ENCODE measurements at regions not wholly inside any gene's neighbourhood (a gene's known extent, or its start where the extent isn't known, plus 50 kb on each side); places are given as distances from the start of the nearest gene placed in this dataset.
"Not testable (repeated sequence)": the region's sequence is repeated elsewhere in the genome, so short reads cannot be mapped to it uniquely, and the experiment has no call there.

GRCh38 chr17:13833921-13834320 lies 232.2 kb upstream of the HS3ST3A1 start:
- no peaks in the 10 kb centered on the region for H3K9me3 Mint-ChIP-seq
- no peaks in the 10 kb centered on the region for H3K27me3 Mint-ChIP-seq (ENCODE audit: low read depth)
- no peak overlapping the region for H3K4me3 Mint-ChIP-seq
- H3K27ac Mint-ChIP-seq = no peak overlapping the region
- no peak for DNase-seq (ENCODE audit: low spot score)
- H3K4me1 Mint-ChIP-seq (ENCODE audit: low read depth) = no peaks in the 10 kb centered on the region
- no peaks in the 10 kb centered on the region for H3K36me3 Mint-ChIP-seq (ENCODE audit: low read depth)

- Mint-ChIP-seq H3K36me3 (ENCODE audit: low read depth) (no peaks in the 10 kb centered on the region), H3K4me3 (no peak overlapping the region), H3K9me3 (no peaks in the 10 kb centered on the region), H3K4me1 (ENCODE audit: low read depth) (no peaks in the 10 kb centered on the region), H3K27me3 (ENCODE audit: low read depth) (no peaks in the 10 kb centered on the region), H3K27ac (no peak overlapping the region)
- no peak for DNase-seq (ENCODE audit: low spot score)
Observed at GRCh38 chr17:13835151-13835550, 233.4 kb upstream of the HS3ST3A1 start.

GRCh38 chr17:13837417-13837816 lies 231.9 kb upstream of the COX10 start:
- peaks cover 3% of the 10 kb centered on the region for H3K4me1 Mint-ChIP-seq (ENCODE audit: low read depth)

GRCh38 chr17:13840254-13840653 lies 229.1 kb upstream of the COX10 start:
- H3K27me3 Mint-ChIP-seq (ENCODE audit: low read depth) = no peaks in the 10 kb centered on the region
- H3K27ac Mint-ChIP-seq = no peak overlapping the region
- no peaks in the 10 kb centered on the region for H3K9me3 Mint-ChIP-seq
- no peaks in the 10 kb centered on the region for H3K36me3 Mint-ChIP-seq (ENCODE audit: low read depth)
- DNase-seq (ENCODE audit: low spot score) = no peak
- peaks cover 3% of the 10 kb centered on the region for H3K4me1 Mint-ChIP-seq (ENCODE audit: low read depth)
- H3K4me3 Mint-ChIP-seq = no peak overlapping the region

More at GRCh38 chr17:13837417-13837816, 231.9 kb upstream of the COX10 start:
- no peak overlapping the region for H3K4me3 Mint-ChIP-seq
- no peaks in the 10 kb centered on the region for H3K27me3 Mint-ChIP-seq (ENCODE audit: low read depth)
- no peak overlapping the region for H3K27ac Mint-ChIP-seq
- H3K36me3 Mint-ChIP-seq (ENCODE audit: low read depth) = no peaks in the 10 kb centered on the region
- DNase-seq (ENCODE audit: low spot score) = no peak
- H3K9me3 Mint-ChIP-seq = no peaks in the 10 kb centered on the region

- no peak for DNase-seq (ENCODE audit: low spot score)
- Mint-ChIP-seq H3K4me3 (no peak overlapping the region), H3K4me1 (ENCODE audit: low read depth) (peaks cover 3% of the 10 kb centered on the region), H3K36me3 (ENCODE audit: low read depth) (no peaks in the 10 kb centered on the region), H3K9me3 (no peaks in the 10 kb centered on the region), H3K27ac (no peak overlapping the region), H3K27me3 (ENCODE audit: low read depth) (no peaks in the 10 kb centered on the region)
Observed at GRCh38 chr17:13843862-13844635, 225.3 kb upstream of the COX10 start.

- H3K27me3 Mint-ChIP-seq (ENCODE audit: low read depth) = peaks cover 4% of the 10 kb centered on the region
- no peaks in the 10 kb centered on the region for H3K4me1 Mint-ChIP-seq (ENCODE audit: low read depth)
- H3K9me3 Mint-ChIP-seq = peaks cover 4% of the 10 kb centered on the region
- H3K27ac Mint-ChIP-seq = no peak overlapping the region
- no peak overlapping the region for H3K4me3 Mint-ChIP-seq
- no peaks in the 10 kb centered on the region for H3K36me3 Mint-ChIP-seq (ENCODE audit: low read depth)
- DNase-seq (ENCODE audit: low spot score) = no peak
Observed at GRCh38 chr17:13851889-13852288, 217.4 kb upstream of the COX10 start.

GRCh38 chr17:13855730-13856129 lies 213.6 kb upstream of the COX10 start:
- peaks cover 23% of the 10 kb centered on the region for H3K9me3 Mint-ChIP-seq
- not testable (repeated sequence) for H3K27me3 Mint-ChIP-seq (ENCODE audit: low read depth); H3K4me3 Mint-ChIP-seq; H3K36me3 Mint-ChIP-seq (ENCODE audit: low read depth); H3K27ac Mint-ChIP-seq; H3K4me1 Mint-ChIP-seq (ENCODE audit: low read depth); DNase-seq (ENCODE audit: low spot score)

- Mint-ChIP-seq H3K27ac (no peak overlapping the region), H3K27me3 (ENCODE audit: low read depth) (peaks cover 2% of the 10 kb centered on the region), H3K9me3 (peaks cover 28% of the 10 kb centered on the region), H3K36me3 (ENCODE audit: low read depth) (no peaks in the 10 kb centered on the region), H3K4me1 (ENCODE audit: low read depth) (peaks cover 3% of the 10 kb centered on the region), H3K4me3 (no peak overlapping the region)
- DNase-seq (ENCODE audit: low spot score) = no peak
Observed at GRCh38 chr17:13862346-13862745, 207.0 kb upstream of the COX10 start.

GRCh38 chr17:13863436-13863835 lies 205.9 kb upstream of the COX10 start:
- H3K9me3 Mint-ChIP-seq = peaks cover 25% of the 10 kb centered on the region
- H3K4me3 Mint-ChIP-seq = no peak overlapping the region
- peaks cover 3% of the 10 kb centered on the region for H3K4me1 Mint-ChIP-seq (ENCODE audit: low read depth)
- peaks cover 4% of the 10 kb centered on the region for H3K27me3 Mint-ChIP-seq (ENCODE audit: low read depth)
- no peaks in the 10 kb centered on the region for H3K36me3 Mint-ChIP-seq (ENCODE audit: low read depth)
- DNase-seq (ENCODE audit: low spot score) = no peak
- no peak overlapping the region for H3K27ac Mint-ChIP-seq

- peaks cover 4% of the 10 kb centered on the region for H3K27me3 Mint-ChIP-seq (ENCODE audit: low read depth)
- H3K27ac Mint-ChIP-seq = no peak overlapping the region
- peaks cover 3% of the 10 kb centered on the region for H3K4me1 Mint-ChIP-seq (ENCODE audit: low read depth)
- no peak overlapping the region for H3K4me3 Mint-ChIP-seq
- H3K36me3 Mint-ChIP-seq (ENCODE audit: low read depth) = no peaks in the 10 kb centered on the region
- DNase-seq (ENCODE audit: low spot score) = no peak
- H3K9me3 Mint-ChIP-seq = peaks cover 18% of the 10 kb centered on the region
Observed at GRCh38 chr17:13864521-13864920, 204.8 kb upstream of the COX10 start.

- H3K36me3 Mint-ChIP-seq (ENCODE audit: low read depth) = no peaks in the 10 kb centered on the region
- peaks cover 3% of the 10 kb centered on the region for H3K4me1 Mint-ChIP-seq (ENCODE audit: low read depth)
- peaks cover 15% of the 10 kb centered on the region for H3K9me3 Mint-ChIP-seq
- H3K27ac Mint-ChIP-seq = no peak overlapping the region
- H3K4me3 Mint-ChIP-seq = no peak overlapping the region
- H3K27me3 Mint-ChIP-seq (ENCODE audit: low read depth) = peaks cover 4% of the 10 kb centered on the region
- DNase-seq (ENCODE audit: low spot score) = no peak
Observed at GRCh38 chr17:13865650-13866049, 203.7 kb upstream of the COX10 start.

GRCh38 chr17:13869331-13869940 lies 199.9 kb upstream of the COX10 start:
- Mint-ChIP-seq H3K36me3 (ENCODE audit: low read depth) (no peaks in the 10 kb centered on the region), H3K27ac (no peak overlapping the region), H3K4me1 (ENCODE audit: low read depth) (peaks cover 3% of the 10 kb centered on the region), H3K9me3 (peaks cover 9% of the 10 kb centered on the region), H3K27me3 (ENCODE audit: low read depth) (peaks cover 4% of the 10 kb centered on the region), H3K4me3 (no peak overlapping the region)
- DNase-seq (ENCODE audit: low spot score) = no peak

GRCh38 chr17:13871261-13871660 lies 198.0 kb upstream of the COX10 start:
- Mint-ChIP-seq H3K4me3 (no peak overlapping the region), H3K27ac (no peak overlapping the region), H3K9me3 (peaks cover 13% of the 10 kb centered on the region), H3K36me3 (ENCODE audit: low read depth) (no peaks in the 10 kb centered on the region), H3K4me1 (ENCODE audit: low read depth) (no peaks in the 10 kb centered on the region), H3K27me3 (ENCODE audit: low read depth) (peaks cover 4% of the 10 kb centered on the region)
- DNase-seq (ENCODE audit: low spot score) = no peak

- Mint-ChIP-seq H3K27me3 (ENCODE audit: low read depth) (no peaks in the 10 kb centered on the region), H3K4me1 (ENCODE audit: low read depth) (no peaks in the 10 kb centered on the region), H3K9me3 (peaks cover 7% of the 10 kb centered on the region), H3K4me3 (no peak overlapping the region), H3K27ac (no peak overlapping the region), H3K36me3 (ENCODE audit: low read depth) (no peaks in the 10 kb centered on the region)
- DNase-seq (ENCODE audit: low spot score) = no peak
Observed at GRCh38 chr17:13874134-13874533, 195.2 kb upstream of the COX10 start.
